HUES6 (cell line): ENCODE measurements at regions not wholly inside any gene's neighbourhood (a gene's known extent, or its start where the extent isn't known, plus 50 kb on each side); places are given as distances from the start of the nearest gene placed in this dataset.

Experiments
- H3K27ac ChIP-seq: 2 replicates; pipeline ENCODE4 v1.7.0; 2013; ENCODE audit warnings: low read depth, mild to moderate bottlenecking, low read length, inconsistent platforms
- H3K27me3 ChIP-seq: 2 replicates; pipeline ENCODE4 v1.6.1; 2013; ENCODE audit warnings: low read length; ENCODE audit not compliant: control insufficient read depth, insufficient read depth
- H3K36me3 ChIP-seq: 2 replicates; pipeline ENCODE4 v1.6.1; 2013; ENCODE audit warnings: low read length; ENCODE audit not compliant: control insufficient read depth, insufficient read depth
- H3K4me1 ChIP-seq: 2 replicates; pipeline ENCODE4 v1.6.1; 2013; ENCODE audit warnings: low read length; ENCODE audit not compliant: control insufficient read depth, insufficient read depth
- H3K4me3 ChIP-seq: 2 replicates; pipeline ENCODE4 v1.5.1; 2013; ENCODE audit warnings: low read depth, low read length
- H3K9ac ChIP-seq: one replicate; pipeline ENCODE4 v1.6.1; 2013; ENCODE audit warnings: mild to moderate bottlenecking, low read length
- H3K9me3 ChIP-seq: 2 replicates; pipeline ENCODE4 v1.6.1; 2013; ENCODE audit warnings: low read depth, low read length; ENCODE audit not compliant: control insufficient read depth, insufficient read depth

GRCh38 chr3:194852831-194853508 is 167.3 kb downstream of the FAM43A start:
- Histone ChIP-seq H3K9me3 (no peaks in the 10 kb centered on the region), H3K4me1 (0 out of 2 replicates have a peak, but pooled peaks cover 4% of the 10 kb centered on the region), H3K4me3 (no peak overlapping the region), H3K36me3 (no peaks in the 10 kb centered on the region), H3K27ac (no peak overlapping the region), H3K27me3 (no peaks in the 10 kb centered on the region), H3K9ac (no peak overlapping the region)

- no peak overlapping the region for H3K27ac ChIP-seq
- H3K9ac ChIP-seq, result no peak overlapping the region
- H3K9me3 ChIP-seq, result 0 out of 2 replicates have a peak, but pooled peaks cover 2% of the 10 kb centered on the region
- no peaks in the 10 kb centered on the region for H3K27me3 ChIP-seq
- H3K4me3 ChIP-seq, result no peak overlapping the region
- H3K36me3 ChIP-seq, result no peaks in the 10 kb centered on the region
- H3K4me1 ChIP-seq, result 0 out of 2 replicates have a peak, but pooled peaks cover 4% of the 10 kb centered on the region
These were observed 168.5 kb downstream of the FAM43A start for GRCh38 chr3:194854206-194854605.

DNA sequence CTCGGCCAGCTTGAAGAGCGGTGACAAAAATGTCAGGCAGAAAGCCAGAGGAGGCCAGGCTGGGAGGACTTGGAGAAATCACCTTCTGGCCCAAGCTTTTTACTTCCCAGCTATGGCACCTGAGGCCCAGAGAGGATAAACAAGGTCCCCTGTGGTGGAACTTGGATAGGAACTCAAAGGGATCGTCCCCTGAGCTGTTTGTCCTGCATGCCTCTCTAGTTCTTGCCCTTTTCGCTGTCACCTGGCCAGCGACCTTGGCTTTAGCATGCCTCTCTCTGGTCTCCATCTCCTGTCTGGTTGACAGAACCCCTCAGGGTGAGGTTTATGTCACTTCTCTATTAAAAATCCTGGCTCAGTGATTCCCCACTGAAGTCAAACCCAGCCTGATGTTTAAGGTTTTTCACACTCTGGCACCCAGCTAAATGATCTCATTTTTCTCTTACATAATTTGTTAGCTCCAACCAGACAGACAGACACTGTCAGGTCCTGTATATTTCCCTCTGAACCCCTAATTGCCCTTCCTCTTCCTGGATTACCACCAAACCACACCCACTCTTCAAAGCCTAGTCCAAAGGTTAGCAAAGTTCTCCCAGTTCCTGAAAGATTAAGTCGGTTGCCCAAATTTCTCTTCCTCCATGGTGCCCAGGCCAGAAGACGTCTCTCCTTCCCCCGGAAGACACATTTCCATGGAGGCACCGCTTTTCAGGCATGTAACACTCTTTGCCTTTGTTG is 169.1 kb downstream of the FAM43A start:
- Histone ChIP-seq H3K36me3 (no peaks in the 10 kb centered on the region), H3K9ac (no peak overlapping the region), H3K27ac (no peak overlapping the region), H3K27me3 (no peaks in the 10 kb centered on the region), H3K4me1 (0 out of 2 replicates have a peak, but pooled peaks cover 4% of the 10 kb centered on the region), H3K9me3 (0 out of 2 replicates have a peak, but pooled peaks cover 5% of the 10 kb centered on the region), H3K4me3 (no peak overlapping the region)

- 0 out of 2 replicates have a peak, but pooled peaks cover 4% of the 10 kb centered on the region for H3K4me1 ChIP-seq
- H3K27ac ChIP-seq, result no peak overlapping the region
These were observed 170.6 kb downstream of the FAM43A start for GRCh38 chr3:194856296-194856695.

DNA sequence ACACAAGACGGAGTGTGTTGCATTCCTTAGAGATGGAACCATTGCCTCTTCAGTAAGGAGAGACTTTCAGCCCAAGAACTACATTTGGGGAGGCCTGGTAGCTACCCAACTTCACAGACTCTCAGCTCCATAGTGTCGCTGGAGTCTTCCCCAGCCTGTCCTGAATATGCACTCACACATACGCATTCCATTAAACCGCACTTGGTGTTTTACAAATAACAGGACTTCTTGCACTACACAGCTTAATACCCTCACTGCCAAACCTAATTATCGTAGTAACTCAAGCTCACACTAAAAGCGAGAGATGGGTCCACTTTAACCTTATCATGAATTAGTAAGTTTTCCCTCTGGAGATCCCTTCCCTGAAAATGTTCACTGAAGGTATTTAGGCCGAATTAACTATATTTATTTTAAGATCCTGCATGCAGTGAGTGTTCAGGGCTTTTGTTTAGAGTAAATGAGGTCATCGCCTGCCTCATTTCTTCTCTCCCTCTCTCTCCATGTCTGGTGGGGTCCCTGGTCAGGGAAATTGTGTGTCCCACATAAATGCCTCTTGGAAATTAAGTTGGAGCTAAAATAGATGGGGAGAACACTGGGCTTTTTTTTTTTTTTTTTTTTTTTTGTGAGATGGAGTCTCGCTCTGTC is 171.9 kb downstream of the FAM43A start:
- Histone ChIP-seq H3K4me3 (no peak overlapping the region), H3K36me3 (no peaks in the 10 kb centered on the region), H3K9ac (no peak overlapping the region), H3K4me1 (0 out of 2 replicates have a peak, but pooled peaks cover 5% of the 10 kb centered on the region), H3K27me3 (no peaks in the 10 kb centered on the region), H3K27ac (no peak overlapping the region), H3K9me3 (0 out of 2 replicates have a peak, but pooled peaks cover 5% of the 10 kb centered on the region)

More at GRCh38 chr3:194856296-194856695, 170.6 kb downstream of the FAM43A start:
- H3K4me3 ChIP-seq, result no peak overlapping the region
- H3K36me3 ChIP-seq, result no peaks in the 10 kb centered on the region
- no peaks in the 10 kb centered on the region for H3K27me3 ChIP-seq
- 0 out of 2 replicates have a peak, but pooled peaks cover 5% of the 10 kb centered on the region for H3K9me3 ChIP-seq
- H3K9ac ChIP-seq, result no peak overlapping the region

GRCh38 chr3:194858382-194858781 is 172.7 kb downstream of the FAM43A start:
- no peak overlapping the region for H3K27ac ChIP-seq
- peaks cover 9% of the 10 kb centered on the region for H3K4me1 ChIP-seq
- H3K36me3 ChIP-seq, result no peaks in the 10 kb centered on the region
- no peaks in the 10 kb centered on the region for H3K27me3 ChIP-seq
- H3K4me3 ChIP-seq, result no peak overlapping the region
- H3K9me3 ChIP-seq, result 0 out of 2 replicates have a peak, but pooled peaks cover 5% of the 10 kb centered on the region
- no peak overlapping the region for H3K9ac ChIP-seq

- H3K27ac ChIP-seq, result no peak overlapping the region
These were observed 175.0 kb downstream of the FAM43A start for GRCh38 chr3:194860725-194861124.

DNA sequence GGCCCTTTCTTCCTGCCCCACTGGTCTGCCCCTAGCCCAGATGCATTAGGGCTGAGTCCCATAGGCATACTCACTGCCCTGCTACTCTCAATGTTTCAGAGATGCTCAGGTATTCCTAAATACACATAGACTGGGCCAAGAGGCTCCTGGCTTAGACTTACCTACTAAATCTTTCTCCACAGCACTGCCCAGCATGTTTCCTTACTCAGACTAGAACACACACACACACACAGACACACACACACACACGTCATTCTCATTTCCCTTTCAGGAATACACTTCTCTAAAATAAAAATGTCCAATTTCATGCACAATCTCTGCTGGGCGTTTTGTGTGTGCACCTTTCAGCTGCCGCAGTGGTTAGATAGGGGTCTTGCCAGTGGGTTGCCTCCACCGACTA is 175.7 kb downstream of the FAM43A start:
- Histone ChIP-seq H3K36me3 (no peaks in the 10 kb centered on the region), H3K9ac (no peak overlapping the region), H3K4me1 (peaks cover 7% of the 10 kb centered on the region), H3K27ac (no peak overlapping the region), H3K27me3 (no peaks in the 10 kb centered on the region), H3K9me3 (0 out of 2 replicates have a peak, but pooled peaks cover 5% of the 10 kb centered on the region), H3K4me3 (no peak overlapping the region)

More at GRCh38 chr3:194860725-194861124, 175.0 kb downstream of the FAM43A start:
- Histone ChIP-seq H3K36me3 (no peaks in the 10 kb centered on the region), H3K27me3 (no peaks in the 10 kb centered on the region), H3K9me3 (0 out of 2 replicates have a peak, but pooled peaks cover 5% of the 10 kb centered on the region), H3K4me1 (peaks cover 7% of the 10 kb centered on the region), H3K4me3 (no peak overlapping the region), H3K9ac (no peak overlapping the region)

DNA sequence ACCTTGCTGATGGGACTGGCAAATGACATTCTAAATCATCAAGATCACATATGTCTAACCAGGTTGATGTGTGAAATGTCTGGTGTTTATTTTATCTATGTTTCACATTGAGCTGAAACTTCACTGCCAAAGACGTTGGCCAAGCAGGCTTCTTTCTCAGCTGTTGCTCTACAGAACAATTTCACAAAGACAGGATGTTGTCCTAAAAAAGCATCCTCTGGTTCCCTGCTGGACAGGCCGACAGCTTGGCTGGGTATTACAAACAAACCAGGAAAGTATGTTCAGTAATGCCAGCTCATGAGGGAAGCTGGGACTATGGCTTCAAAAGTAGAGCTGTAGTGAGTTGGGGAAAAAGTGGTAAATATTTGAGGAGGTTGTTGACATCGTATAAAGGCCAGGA is 179.4 kb downstream of the FAM43A start:
- no peak overlapping the region for H3K27ac ChIP-seq
- peaks cover 7% of the 10 kb centered on the region for H3K4me1 ChIP-seq
- peaks cover 4% of the 10 kb centered on the region for H3K9me3 ChIP-seq
- H3K9ac ChIP-seq, result no peak overlapping the region
- no peaks in the 10 kb centered on the region for H3K36me3 ChIP-seq
- no peaks in the 10 kb centered on the region for H3K27me3 ChIP-seq
- H3K4me3 ChIP-seq, result no peak overlapping the region

GRCh38 chr3:194865615-194866014 is 179.9 kb downstream of the FAM43A start:
- peaks cover 10% of the 10 kb centered on the region for H3K4me1 ChIP-seq
- H3K27me3 ChIP-seq, result no peaks in the 10 kb centered on the region
- no peak overlapping the region for H3K27ac ChIP-seq

More at GRCh38 chr3:194865615-194866014, 179.9 kb downstream of the FAM43A start:
- Histone ChIP-seq H3K4me3 (no peak overlapping the region), H3K9ac (no peak overlapping the region), H3K36me3 (no peaks in the 10 kb centered on the region), H3K9me3 (peaks cover 6% of the 10 kb centered on the region)
